Activated CD8-positive, alpha-beta memory T cell treated with anti-CD3 and anti-CD28 coated beads, Interleukin-2, amount 50 U/mL, for 4 hours (primary cell): ENCODE measurements at regions not wholly inside any gene's neighbourhood (a gene's known extent, or its start where the extent isn't known, plus 50 kb on each side); places are given as distances from the start of the nearest gene placed in this dataset.

Experiments used
- DNase-seq: peaks from one replicate; pipeline ENCODE4 v3.0.0-alpha.2; 2020

DNA sequence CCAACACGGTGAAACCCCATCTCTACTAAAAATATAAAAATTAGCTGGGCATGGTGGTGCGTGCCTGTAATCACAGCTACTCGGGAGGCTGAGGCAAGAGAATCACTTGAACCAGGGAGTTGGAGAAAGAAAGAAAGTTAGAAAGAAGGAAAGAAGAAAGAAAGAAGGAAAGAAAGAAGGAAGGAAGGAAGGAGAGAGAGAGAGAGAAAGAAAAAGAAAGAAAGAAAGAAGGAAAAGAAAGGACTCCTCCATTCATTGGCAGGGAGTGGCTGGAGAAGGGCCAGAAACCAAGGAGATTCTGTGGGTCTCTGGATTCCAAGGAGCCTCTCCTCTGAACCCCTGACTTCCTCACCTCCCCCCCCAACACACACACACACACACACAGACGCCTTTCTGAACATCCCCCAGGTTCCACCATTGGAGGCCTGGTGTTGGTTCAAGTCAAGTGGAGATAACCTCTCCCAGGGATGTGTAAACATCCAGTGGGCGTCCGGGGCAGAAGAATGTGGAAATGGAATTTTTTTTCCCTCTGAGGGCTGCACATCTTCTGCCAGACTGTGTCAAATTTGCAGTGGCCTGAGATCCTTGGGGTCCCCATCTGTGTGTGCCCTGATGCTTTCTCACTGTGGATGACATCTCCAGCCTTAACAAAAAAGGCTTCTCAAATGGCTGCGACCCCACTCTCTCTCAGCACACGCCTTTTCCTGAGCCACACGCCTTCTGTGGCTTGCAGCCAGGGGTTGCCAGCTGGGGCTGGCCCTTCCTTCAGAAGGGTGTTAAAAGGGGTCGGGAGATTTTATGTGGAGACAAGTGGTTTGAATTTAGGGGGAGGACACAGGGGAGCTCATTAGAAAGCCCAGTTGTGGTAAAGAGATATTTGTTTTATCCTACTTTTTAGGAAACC lies 109.3 kb upstream of the HAND1 start:
- no peak for DNase-seq

DNA sequence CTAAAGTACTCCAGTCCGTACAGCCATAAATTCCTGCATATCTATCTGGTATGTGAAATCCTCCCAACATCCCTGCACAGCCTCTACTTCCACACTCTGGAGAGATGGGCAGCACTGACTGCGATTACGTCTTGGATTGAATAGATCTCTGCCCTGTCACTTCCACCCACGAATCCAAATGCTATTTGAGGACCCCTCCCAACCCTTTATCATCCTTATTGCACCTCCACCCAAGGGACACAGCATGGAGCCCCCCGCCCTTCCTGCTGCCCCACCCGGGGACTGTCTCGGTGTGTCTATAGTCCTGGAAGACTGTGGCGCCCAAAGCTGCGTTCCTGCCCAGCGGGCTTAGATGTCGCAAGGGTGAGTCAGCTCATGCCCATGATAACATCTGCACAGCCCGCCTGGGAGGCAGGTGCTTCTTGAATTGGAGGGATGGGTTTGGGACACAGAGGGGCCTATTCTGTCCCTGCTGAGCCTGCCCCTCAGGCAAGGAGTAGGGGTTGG lies 105.7 kb upstream of the HAND1 start:
- DNase-seq = no peak

- DNase-seq = no peak
Observed at GRCh38 chr5:154580422-154580821, 102.4 kb upstream of the HAND1 start.

DNA sequence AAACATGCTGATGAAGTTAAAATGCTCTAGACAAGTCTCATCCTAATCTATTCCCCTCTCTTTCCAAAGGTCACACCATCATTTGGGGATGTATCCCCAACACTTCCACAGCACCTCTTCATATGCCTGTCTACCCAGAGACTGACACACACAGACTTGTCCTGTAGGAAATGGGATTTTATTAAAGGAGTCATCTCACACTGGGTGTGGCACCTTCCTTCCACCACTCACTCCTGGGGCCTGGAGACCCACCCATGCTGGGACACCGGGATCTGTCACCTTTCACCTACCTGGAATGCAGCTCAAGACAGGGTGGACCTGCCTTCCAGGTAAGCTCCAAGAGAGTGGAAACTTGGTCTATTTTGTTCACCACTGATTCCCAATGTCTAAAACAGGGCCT lies 99.4 kb upstream of the HAND1 start:
- no peak for DNase-seq

DNA sequence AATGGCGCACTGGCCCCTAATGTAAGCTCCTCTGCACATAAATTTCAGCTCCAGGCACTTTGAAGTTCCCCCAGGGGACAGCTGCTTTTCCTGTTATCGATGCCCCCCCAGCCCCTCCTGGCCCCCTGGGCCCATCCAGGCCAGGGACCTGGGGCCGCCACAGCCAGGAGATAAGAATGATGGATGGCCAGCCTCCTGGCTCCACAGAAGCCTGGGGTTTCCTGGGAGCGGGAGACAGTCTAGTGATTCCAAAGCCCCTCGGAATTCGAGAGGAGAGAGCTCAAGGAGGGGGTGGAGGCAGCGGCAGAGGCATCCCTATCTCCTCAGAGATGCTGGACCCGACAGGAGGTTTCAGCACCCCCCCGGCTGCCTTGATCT lies 98.4 kb upstream of the HAND1 start:
- no peak for DNase-seq

DNA sequence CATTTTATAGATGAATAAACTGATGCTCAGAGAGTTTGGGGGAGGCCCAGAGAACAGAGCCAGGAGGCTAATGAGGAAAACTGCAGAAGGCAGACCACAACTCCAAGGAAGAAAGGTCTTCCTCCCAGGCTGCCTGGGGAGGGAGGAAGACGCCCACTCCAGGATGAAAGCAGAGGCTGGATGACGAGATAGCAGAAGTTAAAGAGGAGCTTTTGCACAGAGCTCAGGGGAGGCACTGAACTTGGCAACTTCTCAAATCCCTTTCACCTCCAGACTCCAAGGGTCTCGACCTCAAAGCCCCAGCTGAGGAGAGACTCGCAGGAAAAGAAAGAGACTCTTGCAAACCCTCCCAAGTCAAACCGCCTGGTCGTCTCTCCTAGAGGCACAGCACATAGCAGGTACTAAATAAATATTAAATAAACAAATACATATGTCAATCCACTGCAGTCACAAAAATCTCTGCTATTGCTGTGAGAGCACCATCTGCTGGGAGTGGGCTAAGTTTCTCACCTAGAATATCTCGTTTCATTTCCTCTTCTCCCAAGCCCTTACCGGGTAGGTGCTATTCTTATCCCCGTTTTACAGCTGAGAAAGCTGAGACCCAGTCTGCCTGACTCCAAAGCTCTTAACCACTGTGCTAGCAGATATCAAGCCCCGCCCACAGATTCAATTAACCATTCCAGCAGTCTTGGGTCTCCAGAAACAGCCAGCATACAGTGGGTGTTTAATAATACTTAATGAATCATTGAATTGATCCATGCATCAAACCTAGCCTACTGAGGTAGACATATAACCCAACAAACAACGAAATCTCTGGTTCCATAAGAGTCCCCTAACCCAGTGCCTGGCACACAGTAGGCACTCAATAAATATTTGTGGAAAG lies 97.8 kb upstream of the HAND1 start:
- DNase-seq = no peak

DNA sequence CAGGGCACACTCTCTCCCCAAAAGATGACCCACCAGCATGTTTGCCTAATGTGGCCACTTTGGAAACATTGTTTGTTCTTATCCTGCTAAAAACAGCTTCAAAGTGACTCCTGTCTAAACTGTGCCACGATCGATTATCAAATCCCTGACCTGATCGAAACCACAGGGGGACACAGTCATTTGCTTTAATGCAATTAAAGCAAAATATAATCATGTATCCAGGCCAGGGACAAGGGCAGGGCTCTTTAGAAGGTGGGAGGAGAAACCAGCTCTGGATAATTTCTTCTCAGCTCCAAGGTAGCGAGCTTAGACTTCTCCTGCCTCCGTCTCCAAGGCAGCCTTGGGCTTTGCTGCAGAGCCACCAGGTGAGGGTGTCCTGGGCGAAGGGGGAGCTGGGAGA lies 95.0 kb upstream of the HAND1 start:
- DNase-seq = no peak

GRCh38 chr5:154571325-154572035 lies 93.5 kb upstream of the HAND1 start:
- no peak for DNase-seq

DNA sequence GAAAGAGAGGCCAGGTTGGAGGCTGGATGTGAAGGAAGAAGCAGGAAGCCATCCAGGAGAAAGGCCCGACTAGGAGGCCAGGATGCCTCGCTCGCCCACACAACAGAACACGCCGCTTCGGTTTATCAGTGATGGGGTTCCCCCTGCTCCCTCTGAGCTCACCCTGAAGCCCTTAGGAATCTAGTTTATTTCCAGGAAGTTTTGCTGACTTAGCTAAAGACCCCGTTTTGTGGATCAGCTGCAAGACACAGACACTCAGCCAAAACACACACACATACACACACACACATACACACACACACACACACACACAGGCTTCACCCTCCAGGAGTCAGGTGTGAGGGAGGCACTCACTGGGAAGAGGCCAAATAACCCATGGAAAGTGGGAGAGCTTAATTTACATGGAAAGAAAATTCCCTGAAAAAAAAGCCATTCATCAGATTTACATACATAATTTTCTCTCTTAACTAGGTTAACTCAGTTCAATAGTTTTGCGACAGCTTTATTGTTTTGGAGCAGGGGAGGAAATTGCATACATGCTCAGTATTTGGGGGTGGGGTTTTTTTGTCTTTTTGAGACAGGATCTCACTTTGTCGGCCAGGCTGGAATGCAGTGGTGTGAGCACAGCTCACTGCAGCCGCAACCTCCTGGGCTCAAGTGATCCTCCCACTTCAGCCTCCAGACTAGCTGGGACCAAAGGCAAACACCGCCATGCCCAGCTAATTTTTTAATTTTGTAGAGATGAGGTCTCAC lies 92.7 kb upstream of the HAND1 start:
- DNase-seq = no peak

DNA sequence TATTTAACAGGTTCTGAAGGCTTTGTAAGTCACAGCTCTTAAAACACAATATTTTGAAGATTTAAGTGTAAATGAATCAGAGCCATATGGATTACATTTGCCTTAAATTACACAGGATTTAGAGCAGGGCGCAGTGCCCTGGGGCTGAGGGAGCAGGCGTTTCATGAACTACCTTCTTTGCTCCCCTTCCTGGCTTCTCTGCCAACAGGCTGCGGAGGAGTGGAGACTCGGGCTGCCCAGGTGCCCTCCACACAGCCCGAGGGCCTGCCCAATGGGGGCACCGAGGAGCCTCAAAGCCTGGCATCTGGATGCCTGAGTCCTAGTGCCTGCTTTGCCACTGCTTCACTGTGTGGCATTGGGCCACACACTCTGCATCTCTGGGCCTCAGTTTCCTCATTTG lies 90.6 kb upstream of the HAND1 start:
- no peak for DNase-seq

GRCh38 chr5:154567155-154567554 lies 89.1 kb upstream of the HAND1 start:
- DNase-seq = no peak

- no peak for DNase-seq
Observed at GRCh38 chr5:154566146-154566680, 88.2 kb upstream of the HAND1 start.

- no peak for DNase-seq
Observed at GRCh38 chr5:154565123-154565522, 87.1 kb upstream of the HAND1 start.

GRCh38 chr5:154562244-154562880 lies 84.3 kb upstream of the HAND1 start:
- DNase-seq = no peak

GRCh38 chr5:154559398-154560276 lies 81.6 kb upstream of the HAND1 start:
- DNase-seq = no peak

DNA sequence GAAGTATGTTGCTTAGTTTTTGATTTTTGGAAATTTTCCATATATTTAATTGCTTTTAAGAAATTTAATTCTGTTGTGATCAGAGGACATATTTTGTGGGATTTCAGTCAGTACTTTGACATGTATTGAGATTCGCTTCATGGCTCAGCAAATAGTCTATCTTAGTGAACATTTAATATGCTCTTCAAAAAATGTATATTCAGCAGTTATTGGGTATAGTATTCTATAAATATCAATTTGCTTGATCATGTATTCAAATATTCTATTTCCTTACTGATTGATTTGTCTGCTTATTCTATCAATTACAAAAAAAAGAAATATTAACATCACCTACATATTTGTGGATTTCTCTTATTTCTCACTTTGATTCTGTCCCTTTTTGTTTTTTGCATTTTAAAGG lies 79.5 kb upstream of the HAND1 start:
- DNase-seq = no peak

- no peak for DNase-seq
Observed at GRCh38 chr5:154547551-154547950, 69.5 kb upstream of the HAND1 start.

- no peak for DNase-seq
Observed at GRCh38 chr5:154546719-154547118, 68.7 kb upstream of the HAND1 start.

DNA sequence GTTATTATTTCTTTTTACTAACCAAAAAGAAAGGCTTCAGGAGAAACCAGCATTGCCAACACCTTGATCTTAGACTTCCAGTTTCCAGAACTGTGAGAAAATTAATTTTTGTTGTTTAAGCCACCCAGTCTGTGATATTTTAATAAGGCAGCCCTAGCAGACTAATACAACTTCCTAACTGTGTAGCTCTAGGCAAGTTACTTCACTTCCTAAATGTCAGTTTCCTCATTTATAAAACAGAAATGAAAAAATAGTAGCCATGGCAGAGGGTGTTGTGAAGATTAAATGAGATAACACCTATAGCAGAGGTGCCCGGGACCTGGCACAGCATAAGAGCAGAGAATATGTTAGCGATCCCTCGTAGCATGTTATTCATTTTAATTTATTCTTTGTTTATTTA lies 66.6 kb upstream of the HAND1 start:
- no peak for DNase-seq

DNA sequence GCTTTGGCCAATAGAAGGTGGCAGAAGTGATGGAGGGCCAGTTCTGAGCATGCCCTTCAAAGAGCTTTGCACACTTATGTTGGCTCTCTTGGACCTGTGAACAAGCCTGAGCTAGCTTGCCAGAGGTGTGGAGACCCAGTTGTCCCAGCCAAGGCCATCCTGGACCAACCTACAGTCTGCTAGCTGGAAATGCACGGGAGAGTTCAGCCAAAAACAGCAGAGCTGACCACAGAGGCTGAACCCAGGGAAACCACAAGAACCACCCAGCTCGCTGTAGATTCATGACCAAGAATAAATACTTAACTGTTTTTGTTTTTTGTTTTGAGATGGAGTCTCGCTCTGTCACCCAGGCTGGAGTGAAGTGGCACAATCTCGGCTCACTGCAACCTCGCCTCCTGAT lies 65.4 kb upstream of the HAND1 start:
- no peak for DNase-seq

DNA sequence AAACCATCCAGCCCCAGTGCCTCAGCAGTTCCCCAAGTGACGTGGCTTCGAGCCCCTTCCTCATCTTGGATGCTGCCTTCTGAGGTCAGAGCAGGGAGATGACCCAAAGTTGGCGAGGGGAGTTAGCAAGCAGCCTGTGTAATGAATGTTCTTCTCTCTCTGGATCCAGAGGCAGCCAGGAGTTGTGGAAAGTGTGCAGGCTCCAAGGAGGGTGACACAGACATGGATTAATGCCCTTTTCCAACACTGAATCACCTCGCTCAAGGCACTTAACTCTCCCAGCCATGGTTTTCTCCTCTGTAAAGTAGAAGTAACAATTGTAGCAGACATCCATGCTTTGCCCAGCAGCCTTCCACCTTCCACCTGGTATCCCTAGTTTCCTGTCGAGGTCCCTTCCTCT lies 64.6 kb upstream of the HAND1 start:
- DNase-seq = no peak
